HepG2 (cell line): ENCODE measurements at regions not wholly inside any gene's neighbourhood (a gene's known extent, or its start where the extent isn't known, plus 50 kb on each side); places are given as distances from the start of the nearest gene placed in this dataset.

Experiments used
- ATAC-seq: fragments of 200-7000 bp; cut with Tn5 transposase; 3 replicates; pipeline ENCODE4 v1.9.1; 2020; ENCODE audit warnings: mild to moderate bottlenecking, moderate library complexity
- BruUV-seq: library from RNA; stranded (reverse); fragments of 400-500 nt; replicated peaks from 2 replicates; lab custom pipeline; 2021; lab: Mats Ljungman, UMichigan
- CTCF ChIA-PET: fragments of 300-600 bp; formaldehyde crosslinking; extraction: SDS; loops from one replicate; lab custom pipeline; 2021; ENCODE audit warnings: low total read pairs, inconsistent platforms, low intra/inter-chr PET ratio; lab: Yijun Ruan, JAX
- POLR2A ChIA-PET: fragments of 350-600 bp; sonication (Branson Sonifier 250); formaldehyde crosslinking; loops from one replicate; lab custom pipeline; 2020; ENCODE audit warnings: antibody characterized with exemption, inconsistent platforms; lab: Yijun Ruan, JAX
- DNase-seq: peaks from one replicate; pipeline ENCODE4 v3.0.0-alpha.2; 2015; ENCODE audit warnings: low spot score
- FAIRE-seq: peaks from 3 replicates; lab custom pipeline; 2011; peaks lifted over from hg19 to GRCh38; lab: Jason Lieb, UNC
- H2AFZ ChIP-seq: one replicate; pipeline ENCODE4 v1.6.1; 2011; ENCODE audit warnings: low read length, inconsistent platforms
- H3K27ac ChIP-seq: fragments of 300-600 bp; 3 replicates; pipeline ENCODE4 v1.8.0; 2011; ENCODE audit warnings: mixed run types, mild to moderate bottlenecking, mixed read lengths, low read length, inconsistent platforms; ENCODE audit not compliant: insufficient read depth; ENCODE audit errors: extremely low read length
- H3K27me3 ChIP-seq, 2 experiments: fragments of 200-600 bp in 1 of 2; 2 replicates in 1 of 2; 3 replicates in 1 of 2; pipeline versions ENCODE4 v1.6.0 to v1.8.0; 2011; ENCODE audit warnings: low read length in 2 of 2, mild to moderate bottlenecking in 2 of 2, moderate library complexity in 2 of 2, inconsistent platforms in 1 of 2; ENCODE audit not compliant: insufficient read depth in 2 of 2, control insufficient read depth in 1 of 2
- H3K36me3 ChIP-seq, 2 experiments: fragments of 200-600 bp in 1 of 2; replicated peaks in 1 of 2; 2 replicates in 1 of 2; 3 replicates in 1 of 2; pipeline versions ENCODE4 v1.5.1 to v1.8.0; 2011; ENCODE audit warnings: low read length in 2 of 2, inconsistent platforms in 1 of 2; ENCODE audit not compliant: insufficient read depth in 2 of 2, control insufficient read depth in 1 of 2
- H3K4me1 ChIP-seq: 2 replicates; pipeline ENCODE4 v1.5.1; 2012; ENCODE audit warnings: low read length, inconsistent platforms; ENCODE audit not compliant: insufficient read depth
- H3K4me2 ChIP-seq: 2 replicates; pipeline ENCODE4 v1.6.0; 2011; ENCODE audit warnings: low read depth, low read length, inconsistent platforms
- H3K4me3 ChIP-seq, 3 experiments: fragments of 200-600 bp in 1 of 3; sonication (generic), shearing (Covaris generic) in 1 of 3; replicated peaks in 1 of 3; 2 replicates each; pipeline ENCODE4 v1.5.1; 2011 to 2016; ENCODE audit warnings: low read length in 3 of 3, inconsistent platforms in 2 of 3, low read depth in 2 of 3, mild to moderate bottlenecking in 2 of 3, control low read depth in 1 of 3, mixed read lengths in 1 of 3; ENCODE audit not compliant: insufficient read depth in 1 of 3
- H3K79me2 ChIP-seq: one replicate; pipeline ENCODE4 v1.6.1; 2011; ENCODE audit warnings: low read length, inconsistent platforms; ENCODE audit not compliant: insufficient read depth
- H3K9ac ChIP-seq: 2 replicates; pipeline ENCODE4 v1.6.0; 2011; ENCODE audit warnings: mild to moderate bottlenecking, low read depth, low read length, inconsistent platforms; ENCODE audit not compliant: insufficient read depth
- H3K9me3 ChIP-seq: 2 replicates; pipeline ENCODE4 v1.5.1; 2012; ENCODE audit warnings: mild to moderate bottlenecking, low read length
- H4K20me1 ChIP-seq: 2 replicates; pipeline ENCODE4 v1.6.0; 2011; ENCODE audit warnings: inconsistent platforms, mild to moderate bottlenecking, low read length, moderate library complexity; ENCODE audit not compliant: insufficient read depth
- CBX1 ChIP-seq: IDR thresholded peaks from one replicate; pipeline ENCODE4 v1.6.1; 2016; ENCODE audit warnings: antibody characterized with exemption, low read depth
- FOXC1 ChIP-seq: sonication (generic); formaldehyde crosslinking; IDR thresholded peaks from 2 replicates; pipeline ENCODE4 v1.8.0; 2022; ENCODE audit warnings: mild to moderate bottlenecking, missing genetic modification reagents, borderline replicate concordance
- KMT2B ChIP-seq: IDR thresholded peaks from 2 replicates; pipeline ENCODE4 v1.6.1; 2016; ENCODE audit warnings: missing genetic modification reagents, missing compliant biosample characterization
- NR2F1 ChIP-seq, 2 experiments: fragments of 450-650 bp in 1 of 2; formaldehyde crosslinking in 1 of 2; IDR thresholded peaks; 2 replicates each; pipeline versions ENCODE4 v1.5.0 to v1.6.1; 2016 to 2020; ENCODE audit warnings: mild to moderate bottlenecking in 1 of 2, missing compliant biosample characterization in 1 of 2, missing genetic modification reagents in 1 of 2, moderate library complexity in 1 of 2
- NRL ChIP-seq: sonication (generic); formaldehyde crosslinking; IDR thresholded peaks from 2 replicates; pipeline ENCODE4 v1.5.0; 2020; ENCODE audit warnings: missing genetic modification reagents, mild to moderate bottlenecking, moderate library complexity, borderline replicate concordance
- POLR2G ChIP-seq: fragments of 200-400 bp; formaldehyde crosslinking; IDR thresholded peaks from 2 replicates; pipeline ENCODE4 v1.6.1; 2018; ENCODE audit warnings: mild to moderate bottlenecking, low read depth, low read length, moderate library complexity
- RFXAP ChIP-seq: sonication (generic); formaldehyde crosslinking; IDR thresholded peaks from 2 replicates; pipeline ENCODE4 v1.4.0; 2020; ENCODE audit warnings: missing genetic modification reagents, borderline replicate concordance
- ZFYVE20 ChIP-seq: sonication (generic); formaldehyde crosslinking; IDR thresholded peaks from 2 replicates; pipeline ENCODE4 v1.8.0; 2023; ENCODE audit warnings: low read depth, mild to moderate bottlenecking, moderate library complexity, missing genetic modification reagents, borderline replicate concordance
- ZNF564 ChIP-seq: sonication (generic); formaldehyde crosslinking; IDR thresholded peaks from 2 replicates; pipeline ENCODE4 v1.8.1; 2023; ENCODE audit warnings: mild to moderate bottlenecking, missing genetic modification reagents
- ZNF790 ChIP-seq: sonication (generic); formaldehyde crosslinking; IDR thresholded peaks from 2 replicates; pipeline ENCODE4 v1.8.0; 2022; ENCODE audit warnings: missing genetic modification reagents, mild to moderate bottlenecking, borderline replicate concordance
- WGBS: methylation state at CpG from one replicate; pipeline ENCODE4 v1.1.6; 2017; ENCODE audit warnings: low lambda C conversion rate; 5-methylcytosine and 5-hydroxymethylcytosine counted together
- in situ Hi-C: cut with HindIII; loops from 2 replicates; pipeline ENCODE4 v1.10.0; 2017; ENCODE audit warnings: low pct_unique_long_range_greater_than_20kb; ENCODE audit not compliant: extremely low pct_ligation_motif_present
- intact Hi-C: fragments of 100-400 bp; cut with micrococcal nuclease; formaldehyde crosslinking; loops from one replicate; pipeline ENCODE4 v1.10.0; 2022; ENCODE audit not compliant: unreplicated experiment
- TF ChIP-seq, protein P1 (sequence below): sonication (generic); formaldehyde crosslinking; IDR thresholded peaks from 2 replicates; pipeline ENCODE4 v1.4.0; 2020; ENCODE audit warnings: mild to moderate bottlenecking, low read depth, missing genetic modification reagents
- TF ChIP-seq, protein P2 (sequence below): sonication (generic); formaldehyde crosslinking; IDR thresholded peaks from 2 replicates; pipeline ENCODE4 v1.5.1; 2020; ENCODE audit warnings: mild to moderate bottlenecking, missing genetic modification reagents, borderline replicate concordance
- TF ChIP-seq, protein P3 (sequence below): sonication (generic); formaldehyde crosslinking; IDR thresholded peaks from 2 replicates; pipeline ENCODE4 v1.4.0; 2020; ENCODE audit warnings: missing genetic modification reagents; ENCODE audit errors: not compliant biosample characterization

GRCh38 chr12:74280156-74280655 lies 257.4 kb upstream of the ATXN7L3B start:
- no peak for TF ChIP-seq ZNF564 (CRISPR knock-in tag)
- TF ChIP-seq CBX1 = no peak
- no peak for TF ChIP-seq KMT2B
- no peak for TF ChIP-seq ZNF790
- TF ChIP-seq, protein P1, sequence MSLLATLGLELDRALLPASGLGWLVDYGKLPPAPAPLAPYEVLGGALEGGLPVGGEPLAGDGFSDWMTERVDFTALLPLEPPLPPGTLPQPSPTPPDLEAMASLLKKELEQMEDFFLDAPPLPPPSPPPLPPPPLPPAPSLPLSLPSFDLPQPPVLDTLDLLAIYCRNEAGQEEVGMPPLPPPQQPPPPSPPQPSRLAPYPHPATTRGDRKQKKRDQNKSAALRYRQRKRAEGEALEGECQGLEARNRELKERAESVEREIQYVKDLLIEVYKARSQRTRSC (CRISPR knock-in tag) = no peak
- no peak for TF ChIP-seq NRL (CRISPR knock-in tag)
- no peak for TF ChIP-seq NR2F1 (CRISPR knock-in tag; IDR thresholded peaks at IDR 0.05)
- TF ChIP-seq FOXC1 (CRISPR knock-in tag) = no peak
- TF ChIP-seq ZFYVE20 (CRISPR knock-in tag) = no peak
- TF ChIP-seq POLR2G = no peak
- TF ChIP-seq, protein P2, sequence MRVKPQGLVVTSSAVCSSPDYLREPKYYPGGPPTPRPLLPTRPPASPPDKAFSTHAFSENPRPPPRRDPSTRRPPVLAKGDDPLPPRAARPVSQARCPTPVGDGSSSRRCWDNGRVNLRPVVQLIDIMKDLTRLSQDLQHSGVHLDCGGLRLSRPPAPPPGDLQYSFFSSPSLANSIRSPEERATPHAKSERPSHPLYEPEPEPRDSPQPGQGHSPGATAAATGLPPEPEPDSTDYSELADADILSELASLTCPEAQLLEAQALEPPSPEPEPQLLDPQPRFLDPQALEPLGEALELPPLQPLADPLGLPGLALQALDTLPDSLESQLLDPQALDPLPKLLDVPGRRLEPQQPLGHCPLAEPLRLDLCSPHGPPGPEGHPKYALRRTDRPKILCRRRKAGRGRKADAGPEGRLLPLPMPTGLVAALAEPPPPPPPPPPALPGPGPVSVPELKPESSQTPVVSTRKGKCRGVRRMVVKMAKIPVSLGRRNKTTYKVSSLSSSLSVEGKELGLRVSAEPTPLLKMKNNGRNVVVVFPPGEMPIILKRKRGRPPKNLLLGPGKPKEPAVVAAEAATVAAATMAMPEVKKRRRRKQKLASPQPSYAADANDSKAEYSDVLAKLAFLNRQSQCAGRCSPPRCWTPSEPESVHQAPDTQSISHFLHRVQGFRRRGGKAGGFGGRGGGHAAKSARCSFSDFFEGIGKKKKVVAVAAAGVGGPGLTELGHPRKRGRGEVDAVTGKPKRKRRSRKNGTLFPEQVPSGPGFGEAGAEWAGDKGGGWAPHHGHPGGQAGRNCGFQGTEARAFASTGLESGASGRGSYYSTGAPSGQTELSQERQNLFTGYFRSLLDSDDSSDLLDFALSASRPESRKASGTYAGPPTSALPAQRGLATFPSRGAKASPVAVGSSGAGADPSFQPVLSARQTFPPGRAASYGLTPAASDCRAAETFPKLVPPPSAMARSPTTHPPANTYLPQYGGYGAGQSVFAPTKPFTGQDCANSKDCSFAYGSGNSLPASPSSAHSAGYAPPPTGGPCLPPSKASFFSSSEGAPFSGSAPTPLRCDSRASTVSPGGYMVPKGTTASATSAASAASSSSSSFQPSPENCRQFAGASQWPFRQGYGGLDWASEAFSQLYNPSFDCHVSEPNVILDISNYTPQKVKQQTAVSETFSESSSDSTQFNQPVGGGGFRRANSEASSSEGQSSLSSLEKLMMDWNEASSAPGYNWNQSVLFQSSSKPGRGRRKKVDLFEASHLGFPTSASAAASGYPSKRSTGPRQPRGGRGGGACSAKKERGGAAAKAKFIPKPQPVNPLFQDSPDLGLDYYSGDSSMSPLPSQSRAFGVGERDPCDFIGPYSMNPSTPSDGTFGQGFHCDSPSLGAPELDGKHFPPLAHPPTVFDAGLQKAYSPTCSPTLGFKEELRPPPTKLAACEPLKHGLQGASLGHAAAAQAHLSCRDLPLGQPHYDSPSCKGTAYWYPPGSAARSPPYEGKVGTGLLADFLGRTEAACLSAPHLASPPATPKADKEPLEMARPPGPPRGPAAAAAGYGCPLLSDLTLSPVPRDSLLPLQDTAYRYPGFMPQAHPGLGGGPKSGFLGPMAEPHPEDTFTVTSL = no peak
- TF ChIP-seq, protein P3, sequence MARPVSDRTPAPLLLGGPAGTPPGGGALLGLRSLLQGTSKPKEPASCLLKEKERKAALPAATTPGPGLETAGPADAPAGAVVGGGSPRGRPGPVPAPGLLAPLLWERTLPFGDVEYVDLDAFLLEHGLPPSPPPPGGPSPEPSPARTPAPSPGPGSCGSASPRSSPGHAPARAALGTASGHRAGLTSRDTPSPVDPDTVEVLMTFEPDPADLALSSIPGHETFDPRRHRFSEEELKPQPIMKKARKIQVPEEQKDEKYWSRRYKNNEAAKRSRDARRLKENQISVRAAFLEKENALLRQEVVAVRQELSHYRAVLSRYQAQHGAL (CRISPR knock-in tag) = no peak
- TF ChIP-seq RFXAP (CRISPR knock-in tag) = no peak
- ATAC-seq = no peak
- BruUV-seq = no TSS peak

More at GRCh38 chr12:74280156-74280655, 257.4 kb upstream of the ATXN7L3B start:
- no peak for FAIRE-seq
- Histone ChIP-seq H3K9me3 (no peaks in the 10 kb centered on the region), H2AFZ (no peak overlapping the region), H3K27me3 (no peaks in the 10 kb centered on the region), H3K79me2 (no peaks in the 10 kb centered on the region), H4K20me1 (no peaks in the 10 kb centered on the region), H3K4me1 (no peaks in the 10 kb centered on the region), H3K36me3 (no peaks in the 10 kb centered on the region), H3K4me2 (no peak overlapping the region), H3K9ac (no peak overlapping the region), H3K4me3 (no peak overlapping the region), H3K27ac (no peak overlapping the region)
- ChIA-PET CTCF (no interaction called here), POLR2A (no interaction called here)
- WGBS = 4% methylated on average over 5 of the region's 5 CpGs
- in situ Hi-C loops = no loop called here
- no peak for DNase-seq
- intact Hi-C loops = no loop called here
